GM12872 (cell line): ENCODE measurements at regions not wholly inside any gene's neighbourhood (a gene's known extent, or its start where the extent isn't known, plus 50 kb on each side); places are given as distances from the start of the nearest gene placed in this dataset.

Experiments used
- CTCF ChIP-seq: IDR thresholded peaks from 3 replicates; pipeline ENCODE4 v1.5.1; 2011; ENCODE audit warnings: low read depth, mild to moderate bottlenecking, low read length, moderate library complexity; ENCODE audit not compliant: insufficient read depth

- no peak for TF ChIP-seq CTCF
Measured at GRCh38 chr13:50408068-50408467, 392.8 kb downstream of the KCNRG start.

- no peak for TF ChIP-seq CTCF
Measured at GRCh38 chr13:50409220-50409619, 394.0 kb downstream of the KCNRG start.

GRCh38 chr13:50410921-50411746, 395.9 kb downstream of the KCNRG start:
- TF ChIP-seq CTCF, result no peak

GRCh38 chr13:50412046-50412617, 396.9 kb downstream of the KCNRG start:
- no peak for TF ChIP-seq CTCF

- no peak for TF ChIP-seq CTCF
Measured at GRCh38 chr13:50414640-50415039, 399.4 kb downstream of the KCNRG start.

GRCh38 chr13:50415428-50415827, 400.2 kb downstream of the KCNRG start:
- no peak for TF ChIP-seq CTCF

GRCh38 chr13:50417597-50417996, 402.4 kb downstream of the KCNRG start:
- no peak for TF ChIP-seq CTCF
